D721Med (cell line): ENCODE measurements at regions not wholly inside any gene's neighbourhood (a gene's known extent, or its start where the extent isn't known, plus 50 kb on each side); places are given as distances from the start of the nearest gene placed in this dataset.

Experiments used
- DNase-seq: peaks from one replicate; pipeline ENCODE4 v3.0.0; 2011; ENCODE audit warnings: low spot score; ENCODE audit not compliant: insufficient read length
- FAIRE-seq: peaks from 2 replicates; lab custom pipeline; 2011; peaks lifted over from hg19 to GRCh38; lab: Jason Lieb, UNC
- TF ChIP-seq, protein P1 (sequence below): IDR thresholded peaks from 2 replicates; pipeline ENCODE4 v1.5.1; 2012; ENCODE audit warnings: mild to moderate bottlenecking, control low read depth; ENCODE audit not compliant: insufficient read depth; ENCODE audit errors: missing control alignments

- DNase-seq (no peak), FAIRE-seq (no peak)
- TF ChIP-seq, protein P1, sequence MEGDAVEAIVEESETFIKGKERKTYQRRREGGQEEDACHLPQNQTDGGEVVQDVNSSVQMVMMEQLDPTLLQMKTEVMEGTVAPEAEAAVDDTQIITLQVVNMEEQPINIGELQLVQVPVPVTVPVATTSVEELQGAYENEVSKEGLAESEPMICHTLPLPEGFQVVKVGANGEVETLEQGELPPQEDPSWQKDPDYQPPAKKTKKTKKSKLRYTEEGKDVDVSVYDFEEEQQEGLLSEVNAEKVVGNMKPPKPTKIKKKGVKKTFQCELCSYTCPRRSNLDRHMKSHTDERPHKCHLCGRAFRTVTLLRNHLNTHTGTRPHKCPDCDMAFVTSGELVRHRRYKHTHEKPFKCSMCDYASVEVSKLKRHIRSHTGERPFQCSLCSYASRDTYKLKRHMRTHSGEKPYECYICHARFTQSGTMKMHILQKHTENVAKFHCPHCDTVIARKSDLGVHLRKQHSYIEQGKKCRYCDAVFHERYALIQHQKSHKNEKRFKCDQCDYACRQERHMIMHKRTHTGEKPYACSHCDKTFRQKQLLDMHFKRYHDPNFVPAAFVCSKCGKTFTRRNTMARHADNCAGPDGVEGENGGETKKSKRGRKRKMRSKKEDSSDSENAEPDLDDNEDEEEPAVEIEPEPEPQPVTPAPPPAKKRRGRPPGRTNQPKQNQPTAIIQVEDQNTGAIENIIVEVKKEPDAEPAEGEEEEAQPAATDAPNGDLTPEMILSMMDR, result no peak
Observed at GRCh38 chr11:134640971-134641968, 229.2 kb upstream of the B3GAT1 start.

DNA sequence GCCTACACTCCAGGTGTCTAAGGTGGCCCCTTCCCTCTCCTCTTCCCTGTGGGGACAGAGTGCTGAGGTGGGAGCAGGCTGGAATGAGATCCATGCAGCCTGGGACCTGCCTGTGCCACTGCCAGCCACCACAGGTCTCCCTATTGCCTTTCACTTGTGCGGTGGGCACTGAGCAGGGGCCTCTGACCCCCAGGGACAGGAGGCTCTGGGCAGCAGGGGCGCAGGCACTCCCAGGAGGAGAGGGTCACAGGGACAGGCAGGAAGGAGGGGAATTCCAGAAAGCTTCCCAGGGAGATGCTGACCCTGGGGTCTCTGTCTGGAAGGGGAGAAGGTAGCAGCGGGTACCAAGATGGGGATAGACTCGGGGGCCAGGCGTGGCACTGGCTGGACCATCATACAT is 228.5 kb upstream of the B3GAT1 start:
- DNase-seq (no peak), FAIRE-seq (no peak)
- TF ChIP-seq, protein P1, result no peak

DNA sequence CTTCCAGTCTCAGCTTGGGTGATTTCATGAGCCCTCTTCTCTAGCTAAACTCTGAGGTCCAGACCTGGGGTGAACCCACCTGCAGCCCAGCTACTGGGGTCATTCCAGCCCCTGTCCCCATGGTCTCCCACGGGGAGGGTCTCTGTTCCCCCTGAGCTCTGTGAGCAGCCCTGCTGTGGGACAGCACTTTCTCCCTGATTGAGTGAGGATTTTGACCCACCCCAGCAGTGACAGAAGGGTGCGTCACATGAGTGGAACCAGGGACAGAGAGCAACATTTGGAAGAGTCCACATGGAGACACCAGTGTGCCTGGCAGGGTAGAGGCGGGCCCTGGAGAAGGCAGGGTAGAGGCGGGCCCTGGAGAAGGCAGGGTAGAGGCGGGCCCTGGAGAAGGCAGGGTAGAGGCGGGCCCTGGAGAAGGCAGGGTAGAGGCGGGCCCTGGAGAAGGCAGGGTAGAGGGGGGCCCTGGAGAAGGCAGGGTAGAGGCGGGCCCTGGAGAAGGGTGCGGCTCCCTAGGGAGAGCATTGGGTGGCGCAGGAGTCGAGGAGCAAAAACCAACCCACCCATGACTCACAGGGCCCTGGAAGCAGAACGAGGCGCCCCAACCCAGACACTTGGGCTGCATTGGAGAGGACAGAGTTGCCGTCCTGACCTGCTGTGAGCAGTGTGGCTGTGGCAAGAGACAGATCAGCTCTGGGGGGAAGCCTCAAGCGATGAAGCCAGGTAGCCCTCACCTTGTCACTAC is 227.7 kb upstream of the B3GAT1 start:
- TF ChIP-seq, protein P1, result no peak
- no peak for DNase-seq
- no peak for FAIRE-seq

GRCh38 chr11:134638796-134639430 is 226.9 kb upstream of the B3GAT1 start:
- FAIRE-seq (no peak), DNase-seq (no peak)
- TF ChIP-seq, protein P1, result no peak

GRCh38 chr11:134637091-134638015 is 225.3 kb upstream of the B3GAT1 start:
- FAIRE-seq, result no peak
- DNase-seq, result no peak
- TF ChIP-seq, protein P1, result no peak

GRCh38 chr11:134636071-134636470 is 224.0 kb upstream of the B3GAT1 start:
- TF ChIP-seq, protein P1, result no peak
- no peak for DNase-seq

More at GRCh38 chr11:134636071-134636470, 224.0 kb upstream of the B3GAT1 start:
- FAIRE-seq, result no peak
